Panc1 (cell line): ENCODE measurements at regions not wholly inside any gene's neighbourhood (a gene's known extent, or its start where the extent isn't known, plus 50 kb on each side); places are given as distances from the start of the nearest gene placed in this dataset.

Experiments used
- ATAC-seq: fragments of 200-7000 bp; cut with Tn5 transposase; 2 replicates; pipeline ENCODE4 v1.9.1; 2020; ENCODE audit warnings: mild to moderate bottlenecking, moderate library complexity
- BruUV-seq: library from RNA; stranded (reverse); fragments of 400-500 nt; replicated peaks from 2 replicates; lab custom pipeline; 2021; lab: Mats Ljungman, UMichigan
- CTCF ChIA-PET: fragments of 300-600 bp; sonication (Branson Sonifier 250); formaldehyde crosslinking; loops from one replicate; lab custom pipeline; 2022; ENCODE audit warnings: antibody characterized with exemption; lab: Charles Lee
- POLR2A ChIA-PET: fragments of 300-600 bp; sonication (Branson Sonifier 250); formaldehyde crosslinking; loops from one replicate; lab custom pipeline; 2022; ENCODE audit warnings: antibody characterized with exemption; lab: Charles Lee
- DNase-seq: peaks from one replicate; pipeline ENCODE4 v3.0.0-alpha.2; 2010; ENCODE audit warnings: low read depth, low spot score
- H3K27ac ChIP-seq: 2 replicates; pipeline ENCODE4 v1.5.1; 2011; ENCODE audit warnings: mild to moderate bottlenecking, low read length, inconsistent platforms
- H3K27me3 ChIP-seq: fragments of 200-500 bp; sonication (Bioruptor generic); 2 replicates; pipeline ENCODE4 v1.6.0; 2014; ENCODE audit warnings: low read length, inconsistent platforms; ENCODE audit not compliant: control insufficient read depth, insufficient read depth
- H3K36me3 ChIP-seq: fragments of 200-500 bp; sonication (Bioruptor generic); 2 replicates; pipeline ENCODE4 v1.5.1; 2014; ENCODE audit warnings: inconsistent platforms, mild to moderate bottlenecking, low read length, moderate library complexity; ENCODE audit not compliant: control insufficient read depth, insufficient read depth
- H3K4me1 ChIP-seq: 2 replicates; pipeline ENCODE4 v1.5.1; 2011; ENCODE audit warnings: inconsistent platforms, mild to moderate bottlenecking, low read length, moderate library complexity; ENCODE audit not compliant: control insufficient read depth, insufficient read depth
- H3K4me3 ChIP-seq, 2 experiments: 2 replicates each; pipeline ENCODE4 v1.5.1; 2011 to 2012; ENCODE audit warnings: low read depth in 2 of 2, low read length in 2 of 2, mild to moderate bottlenecking in 2 of 2, inconsistent platforms in 1 of 2, moderate library complexity in 1 of 2
- H3K9me3 ChIP-seq: fragments of 200-500 bp; sonication (Bioruptor generic); 2 replicates; pipeline ENCODE4 v1.5.1; 2014; ENCODE audit warnings: low read depth, mild to moderate bottlenecking, inconsistent platforms, low read length, moderate library complexity; ENCODE audit not compliant: control insufficient read depth, insufficient read depth
- POLR2AphosphoS5 ChIP-seq: IDR thresholded peaks from 2 replicates; pipeline ENCODE4 v1.6.1; 2012; ENCODE audit warnings: mild to moderate bottlenecking, low read depth, low read length, moderate library complexity
- SIN3A ChIP-seq: IDR thresholded peaks from 2 replicates; pipeline ENCODE4 v1.6.1; 2012; ENCODE audit warnings: low read depth, mild to moderate bottlenecking, low read length, moderate library complexity, borderline replicate concordance; ENCODE audit not compliant: insufficient read depth
- TCF7L2 ChIP-seq: IDR thresholded peaks from 2 replicates; pipeline ENCODE4 v1.6.1; 2011; ENCODE audit warnings: mild to moderate bottlenecking, low read depth, low read length, inconsistent platforms
- in situ Hi-C: cut with HindIII; loops from 2 replicates; pipeline ENCODE4 v1.10.0; 2016; ENCODE audit warnings: low sequenced_read_pairs, low pct_unique_long_range_greater_than_20kb
- intact Hi-C: fragments of 100-400 bp; cut with micrococcal nuclease; formaldehyde crosslinking; loops from one replicate; pipeline ENCODE4 v1.10.0; 2022; ENCODE audit not compliant: unreplicated experiment
- TF ChIP-seq, protein P1 (sequence below), 2 experiments: IDR thresholded peaks; 2 replicates each; pipeline ENCODE4 v1.6.1; 2011 to 2012; ENCODE audit warnings: low read depth in 2 of 2, control low read depth in 1 of 2, low read length in 1 of 2, mild to moderate bottlenecking in 1 of 2, moderate library complexity in 1 of 2; ENCODE audit not compliant: insufficient read depth in 1 of 2
- TF ChIP-seq, protein P2 (sequence below): fragments of 450-650 bp; IDR thresholded peaks from 2 replicates; pipeline ENCODE4 v1.5.1; 2017; ENCODE audit warnings: mild to moderate bottlenecking

- Histone ChIP-seq H3K36me3 (no peaks in the 10 kb centered on the region), H3K27me3 (no peaks in the 10 kb centered on the region), H3K27ac (no peak overlapping the region), H3K9me3 (0 out of 2 replicates have a peak, but pooled peaks cover 2% of the 10 kb centered on the region), H3K4me1 (no peaks in the 10 kb centered on the region), H3K4me3 (no peak overlapping the region)
- ChIA-PET POLR2A (no interaction called here), CTCF (no interaction called here)
- BruUV-seq = no TSS peak
- DNase-seq (no peak), ATAC-seq (no peak)
- TF ChIP-seq SIN3A = no peak
- TF ChIP-seq, protein P1, sequence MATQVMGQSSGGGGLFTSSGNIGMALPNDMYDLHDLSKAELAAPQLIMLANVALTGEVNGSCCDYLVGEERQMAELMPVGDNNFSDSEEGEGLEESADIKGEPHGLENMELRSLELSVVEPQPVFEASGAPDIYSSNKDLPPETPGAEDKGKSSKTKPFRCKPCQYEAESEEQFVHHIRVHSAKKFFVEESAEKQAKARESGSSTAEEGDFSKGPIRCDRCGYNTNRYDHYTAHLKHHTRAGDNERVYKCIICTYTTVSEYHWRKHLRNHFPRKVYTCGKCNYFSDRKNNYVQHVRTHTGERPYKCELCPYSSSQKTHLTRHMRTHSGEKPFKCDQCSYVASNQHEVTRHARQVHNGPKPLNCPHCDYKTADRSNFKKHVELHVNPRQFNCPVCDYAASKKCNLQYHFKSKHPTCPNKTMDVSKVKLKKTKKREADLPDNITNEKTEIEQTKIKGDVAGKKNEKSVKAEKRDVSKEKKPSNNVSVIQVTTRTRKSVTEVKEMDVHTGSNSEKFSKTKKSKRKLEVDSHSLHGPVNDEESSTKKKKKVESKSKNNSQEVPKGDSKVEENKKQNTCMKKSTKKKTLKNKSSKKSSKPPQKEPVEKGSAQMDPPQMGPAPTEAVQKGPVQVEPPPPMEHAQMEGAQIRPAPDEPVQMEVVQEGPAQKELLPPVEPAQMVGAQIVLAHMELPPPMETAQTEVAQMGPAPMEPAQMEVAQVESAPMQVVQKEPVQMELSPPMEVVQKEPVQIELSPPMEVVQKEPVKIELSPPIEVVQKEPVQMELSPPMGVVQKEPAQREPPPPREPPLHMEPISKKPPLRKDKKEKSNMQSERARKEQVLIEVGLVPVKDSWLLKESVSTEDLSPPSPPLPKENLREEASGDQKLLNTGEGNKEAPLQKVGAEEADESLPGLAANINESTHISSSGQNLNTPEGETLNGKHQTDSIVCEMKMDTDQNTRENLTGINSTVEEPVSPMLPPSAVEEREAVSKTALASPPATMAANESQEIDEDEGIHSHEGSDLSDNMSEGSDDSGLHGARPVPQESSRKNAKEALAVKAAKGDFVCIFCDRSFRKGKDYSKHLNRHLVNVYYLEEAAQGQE (IDR thresholded peaks at IDR 0.05; ENCODE audit: insufficient read depth in 1 of 2, low read depth in 2 of 2, low read length in 1 of 2) = no peak
- no peak for TF ChIP-seq TCF7L2
- TF ChIP-seq POLR2AphosphoS5 = no peak
- TF ChIP-seq, protein P2, sequence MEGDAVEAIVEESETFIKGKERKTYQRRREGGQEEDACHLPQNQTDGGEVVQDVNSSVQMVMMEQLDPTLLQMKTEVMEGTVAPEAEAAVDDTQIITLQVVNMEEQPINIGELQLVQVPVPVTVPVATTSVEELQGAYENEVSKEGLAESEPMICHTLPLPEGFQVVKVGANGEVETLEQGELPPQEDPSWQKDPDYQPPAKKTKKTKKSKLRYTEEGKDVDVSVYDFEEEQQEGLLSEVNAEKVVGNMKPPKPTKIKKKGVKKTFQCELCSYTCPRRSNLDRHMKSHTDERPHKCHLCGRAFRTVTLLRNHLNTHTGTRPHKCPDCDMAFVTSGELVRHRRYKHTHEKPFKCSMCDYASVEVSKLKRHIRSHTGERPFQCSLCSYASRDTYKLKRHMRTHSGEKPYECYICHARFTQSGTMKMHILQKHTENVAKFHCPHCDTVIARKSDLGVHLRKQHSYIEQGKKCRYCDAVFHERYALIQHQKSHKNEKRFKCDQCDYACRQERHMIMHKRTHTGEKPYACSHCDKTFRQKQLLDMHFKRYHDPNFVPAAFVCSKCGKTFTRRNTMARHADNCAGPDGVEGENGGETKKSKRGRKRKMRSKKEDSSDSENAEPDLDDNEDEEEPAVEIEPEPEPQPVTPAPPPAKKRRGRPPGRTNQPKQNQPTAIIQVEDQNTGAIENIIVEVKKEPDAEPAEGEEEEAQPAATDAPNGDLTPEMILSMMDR = no peak
- in situ Hi-C loops (no loop called here), intact Hi-C loops (no loop called here)
Measured at GRCh38 chr14:98579140-98579539, 692.9 kb downstream of the BCL11B start.

DNA sequence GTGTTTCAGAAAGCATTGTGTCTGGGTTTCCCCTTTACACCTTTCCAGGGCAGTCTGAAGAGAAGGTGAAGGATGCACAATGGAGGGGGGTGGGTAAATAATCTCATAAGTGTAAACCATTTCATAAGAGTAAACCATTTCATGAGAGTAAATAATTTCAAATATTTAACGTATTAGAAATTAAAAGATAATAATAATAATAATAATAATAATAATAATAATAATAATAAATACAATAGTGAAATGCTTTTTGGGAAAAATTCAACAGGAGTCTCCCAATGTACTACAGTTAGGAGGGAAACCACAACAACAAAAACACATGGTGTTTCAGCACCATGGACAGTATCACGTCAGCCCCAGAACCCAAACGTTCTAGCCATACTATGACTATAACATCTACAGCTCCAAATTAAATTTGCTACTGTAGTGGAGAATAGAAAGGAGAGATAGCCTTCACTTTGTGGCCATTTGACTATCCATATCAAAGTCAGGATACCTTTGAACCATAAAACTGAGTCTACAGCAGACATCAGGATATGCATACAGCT, 691.8 kb downstream of the BCL11B start:
- ATAC-seq = no peak
- 0 out of 2 replicates have a peak, but pooled peaks cover 2% of the 10 kb centered on the region for H3K9me3 ChIP-seq
- in situ Hi-C loops = no loop called here
- POLR2A ChIA-PET = no interaction called here
- H3K36me3 ChIP-seq = no peaks in the 10 kb centered on the region
- no peak for DNase-seq
- CTCF ChIA-PET = no interaction called here
- no peaks in the 10 kb centered on the region for H3K4me1 ChIP-seq
- BruUV-seq = no TSS peak
- TF ChIP-seq, protein P1 (IDR thresholded peaks at IDR 0.05; ENCODE audit: insufficient read depth in 1 of 2, low read depth in 2 of 2, low read length in 1 of 2) = peak; percentile 54 to 71; a peak in 2 of 4 replicates
- TF ChIP-seq POLR2AphosphoS5 = no peak
- TF ChIP-seq SIN3A = no peak
- H3K4me3 ChIP-seq = no peak overlapping the region
- H3K27ac ChIP-seq = no peak overlapping the region
- intact Hi-C loops = no loop called here
- no peaks in the 10 kb centered on the region for H3K27me3 ChIP-seq
